Mesendoderm (in vitro differentiated cells): ENCODE measurements at regions not wholly inside any gene's neighbourhood (a gene's known extent, or its start where the extent isn't known, plus 50 kb on each side); places are given as distances from the start of the nearest gene placed in this dataset.

Experiments
- DNase-seq: peaks from one replicate; pipeline ENCODE4 v3.0.0; 2013
- H2AK5ac ChIP-seq: 2 replicates; pipeline ENCODE4 v1.6.1; 2013; ENCODE audit warnings: low read length, inconsistent platforms
- H2BK120ac ChIP-seq: 2 replicates; pipeline ENCODE4 v1.6.1; 2013; ENCODE audit warnings: low read depth, mild to moderate bottlenecking, low read length, moderate library complexity, mixed read lengths
- H2BK15ac ChIP-seq: replicated peaks from 2 replicates; pipeline ENCODE4 v1.6.1; 2013; ENCODE audit warnings: low read depth, mild to moderate bottlenecking, moderate library complexity
- H2BK5ac ChIP-seq: 2 replicates; pipeline ENCODE4 v1.6.1; 2013; ENCODE audit warnings: low read length, inconsistent platforms
- H3K18ac ChIP-seq: 2 replicates; pipeline ENCODE4 v1.6.1; 2013; ENCODE audit warnings: mild to moderate bottlenecking, low read length, mixed read lengths
- H3K23ac ChIP-seq: one replicate; pipeline ENCODE4 v1.6.1; 2013; ENCODE audit warnings: low read length
- H3K27ac ChIP-seq: 2 replicates; pipeline ENCODE4 v1.5.1; 2013; ENCODE audit warnings: low read depth, mild to moderate bottlenecking, inconsistent platforms, low read length, moderate library complexity
- H3K27me3 ChIP-seq: 2 replicates; pipeline ENCODE4 v1.6.1; 2013; ENCODE audit warnings: low read length, control low read depth, mild to moderate bottlenecking, inconsistent platforms; ENCODE audit not compliant: insufficient read depth, poor library complexity
- H3K36me3 ChIP-seq: 2 replicates; pipeline ENCODE4 v1.6.1; 2013; ENCODE audit warnings: low read length, inconsistent platforms; ENCODE audit not compliant: control insufficient read depth, insufficient read depth
- H3K4ac ChIP-seq: one replicate; pipeline ENCODE4 v1.6.1; 2013; ENCODE audit warnings: low read depth, mild to moderate bottlenecking, low read length, moderate library complexity
- H3K4me1 ChIP-seq: 2 replicates; pipeline ENCODE4 v1.6.1; 2013; ENCODE audit warnings: low read depth, low read length, inconsistent platforms; ENCODE audit not compliant: control insufficient read depth
- H3K4me2 ChIP-seq: 2 replicates; pipeline ENCODE4 v1.6.1; 2013; ENCODE audit warnings: low read length
- H3K4me3 ChIP-seq: 2 replicates; pipeline ENCODE4 v1.5.1; 2013; ENCODE audit warnings: mild to moderate bottlenecking, low read length
- H3K56ac ChIP-seq: one replicate; pipeline ENCODE4 v1.6.1; 2013; ENCODE audit warnings: low read length
- H3K79me1 ChIP-seq: 2 replicates; pipeline ENCODE4 v1.6.1; 2013; ENCODE audit warnings: low read length, inconsistent platforms
- H3K79me2 ChIP-seq: 2 replicates; pipeline ENCODE4 v1.6.1; 2013; ENCODE audit warnings: mild to moderate bottlenecking, low read length; ENCODE audit not compliant: control insufficient read depth, insufficient read depth
- H3K9ac ChIP-seq: 2 replicates; pipeline ENCODE4 v1.6.1; 2013; ENCODE audit warnings: low read length, inconsistent platforms
- H4K5ac ChIP-seq: one replicate; pipeline ENCODE4 v1.6.1; 2013; ENCODE audit warnings: low read length
- H4K8ac ChIP-seq: one replicate; pipeline ENCODE4 v1.6.1; 2013; ENCODE audit warnings: low read depth, mild to moderate bottlenecking, control low read depth, low read length, moderate library complexity
- WGBS: extraction: QIAGEN DNeasy Blood & Tissue Kit; methylation state at CpG from one replicate; pipeline ENCODE4 v1.1.7; 2013; ENCODE audit warnings: low lambda C conversion rate, missing lambda C conversion rate; ENCODE audit not compliant: insufficient coverage; ENCODE audit errors: extremely low coverage; 5-methylcytosine and 5-hydroxymethylcytosine counted together

DNA sequence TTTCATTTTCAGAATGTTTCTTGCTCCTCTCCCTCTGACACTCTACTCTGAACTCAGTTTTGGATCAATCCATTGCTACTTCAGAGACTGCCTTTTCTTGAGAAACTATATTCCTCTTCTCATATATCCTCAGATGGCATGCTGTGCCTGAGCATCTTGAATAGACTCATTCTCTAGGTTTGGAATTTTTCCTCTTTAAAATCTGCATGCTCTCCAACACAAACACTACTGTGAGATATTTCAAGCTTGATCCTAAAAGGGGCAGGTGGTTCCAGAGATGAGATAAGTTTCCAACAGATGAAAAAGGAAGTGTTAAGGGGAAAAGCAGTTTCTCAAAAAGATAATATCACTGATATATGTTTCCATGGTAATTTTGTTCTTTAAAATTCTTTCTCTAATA, 742.2 kb upstream of the EPHA6 start:
- no peak overlapping the region for H4K8ac ChIP-seq

DNA sequence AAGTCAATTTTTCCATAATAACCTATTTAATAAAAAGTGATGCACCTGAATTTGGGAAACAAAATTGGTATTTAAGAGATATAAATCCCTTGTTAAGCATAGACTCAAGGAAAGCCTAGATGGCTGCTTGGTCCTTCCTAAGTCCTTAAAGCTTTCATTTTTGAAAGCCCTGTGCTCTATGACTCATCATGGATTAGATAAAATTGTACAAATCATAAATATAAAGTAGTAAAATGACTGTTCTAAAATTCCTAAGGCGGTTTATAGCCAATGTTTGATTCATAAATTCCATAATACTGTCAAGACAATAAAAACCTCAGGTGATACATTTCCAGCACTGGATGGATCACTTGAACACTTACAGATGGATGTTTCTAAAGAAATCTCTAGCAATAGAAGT, 730.8 kb upstream of the EPHA6 start:
- H3K79me2 ChIP-seq: no peaks in the 10 kb centered on the region
- H2AK5ac ChIP-seq: no peak overlapping the region
- no peak overlapping the region for H3K4me2 ChIP-seq
- H4K8ac ChIP-seq: no peak overlapping the region
- H2BK15ac ChIP-seq: no peak overlapping the region
- H3K56ac ChIP-seq: no peak overlapping the region
- no peak overlapping the region for H3K23ac ChIP-seq
- no peak overlapping the region for H3K18ac ChIP-seq
- H2BK120ac ChIP-seq: no peak overlapping the region
- H3K27me3 ChIP-seq: no peaks in the 10 kb centered on the region
- no peak overlapping the region for H2BK5ac ChIP-seq
- H3K4me3 ChIP-seq: no peak overlapping the region
- H3K4me1 ChIP-seq: no peaks in the 10 kb centered on the region
- no peaks in the 10 kb centered on the region for H3K79me1 ChIP-seq
- no CpG with 5 or more reads among the region's 1 CpG for WGBS
- H3K27ac ChIP-seq: no peak overlapping the region
- DNase-seq: no peak
- no peaks in the 10 kb centered on the region for H3K36me3 ChIP-seq
- no peak overlapping the region for H3K9ac ChIP-seq
- no peak overlapping the region for H3K4ac ChIP-seq
- no peak overlapping the region for H4K5ac ChIP-seq

More for the DNA sequence above, 742.2 kb upstream of the EPHA6 start:
- Histone ChIP-seq H3K27ac (no peak overlapping the region), H3K79me2 (no peaks in the 10 kb centered on the region), H3K36me3 (no peaks in the 10 kb centered on the region), H3K27me3 (no peaks in the 10 kb centered on the region), H3K79me1 (no peaks in the 10 kb centered on the region), H3K18ac (no peak overlapping the region), H3K4me2 (no peak overlapping the region), H3K4me3 (no peak overlapping the region), H4K5ac (no peak overlapping the region), H2AK5ac (no peak overlapping the region), H3K4ac (no peak overlapping the region), H3K4me1 (no peaks in the 10 kb centered on the region), H3K23ac (no peak overlapping the region), H3K56ac (no peak overlapping the region), H2BK120ac (no peak overlapping the region), H2BK5ac (no peak overlapping the region), H3K9ac (no peak overlapping the region), H2BK15ac (no peak overlapping the region)
- no peak for DNase-seq

DNA sequence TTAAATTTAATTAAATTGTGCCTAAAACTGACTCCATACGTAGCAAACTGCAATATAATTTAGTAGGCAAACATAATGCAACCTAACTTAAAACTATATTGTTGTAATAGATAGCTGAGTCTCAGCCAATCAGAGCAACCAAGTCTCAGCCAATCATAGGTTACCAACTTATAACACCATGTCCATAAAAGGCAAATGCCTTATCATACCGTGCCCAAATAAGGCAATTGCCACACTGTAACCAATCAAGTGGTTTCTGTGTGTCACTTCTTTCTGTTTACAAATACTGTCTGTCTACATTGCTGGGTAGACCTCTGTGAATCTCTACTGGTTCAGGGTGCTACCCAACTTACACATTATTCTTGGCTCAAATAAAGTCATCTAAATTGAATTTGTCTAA, 728.4 kb upstream of the EPHA6 start:
- no peak overlapping the region for H3K56ac ChIP-seq
- no peaks in the 10 kb centered on the region for H3K27me3 ChIP-seq
- no peak overlapping the region for H4K8ac ChIP-seq
- no peak for DNase-seq
- no CpG with 5 or more reads among the region's 2 CpGs for WGBS
- no peak overlapping the region for H2BK120ac ChIP-seq
- no peak overlapping the region for H3K27ac ChIP-seq
- H3K9ac ChIP-seq: no peak overlapping the region
- no peaks in the 10 kb centered on the region for H3K79me2 ChIP-seq
- no peak overlapping the region for H3K4ac ChIP-seq
- no peak overlapping the region for H2BK5ac ChIP-seq
- H3K4me1 ChIP-seq: no peaks in the 10 kb centered on the region
- H3K18ac ChIP-seq: no peak overlapping the region
- no peak overlapping the region for H3K4me2 ChIP-seq
- H3K4me3 ChIP-seq: no peak overlapping the region
- H3K36me3 ChIP-seq: no peaks in the 10 kb centered on the region
- no peak overlapping the region for H4K5ac ChIP-seq
- no peak overlapping the region for H2BK15ac ChIP-seq
- no peaks in the 10 kb centered on the region for H3K79me1 ChIP-seq
- H3K23ac ChIP-seq: no peak overlapping the region
- no peak overlapping the region for H2AK5ac ChIP-seq

DNA sequence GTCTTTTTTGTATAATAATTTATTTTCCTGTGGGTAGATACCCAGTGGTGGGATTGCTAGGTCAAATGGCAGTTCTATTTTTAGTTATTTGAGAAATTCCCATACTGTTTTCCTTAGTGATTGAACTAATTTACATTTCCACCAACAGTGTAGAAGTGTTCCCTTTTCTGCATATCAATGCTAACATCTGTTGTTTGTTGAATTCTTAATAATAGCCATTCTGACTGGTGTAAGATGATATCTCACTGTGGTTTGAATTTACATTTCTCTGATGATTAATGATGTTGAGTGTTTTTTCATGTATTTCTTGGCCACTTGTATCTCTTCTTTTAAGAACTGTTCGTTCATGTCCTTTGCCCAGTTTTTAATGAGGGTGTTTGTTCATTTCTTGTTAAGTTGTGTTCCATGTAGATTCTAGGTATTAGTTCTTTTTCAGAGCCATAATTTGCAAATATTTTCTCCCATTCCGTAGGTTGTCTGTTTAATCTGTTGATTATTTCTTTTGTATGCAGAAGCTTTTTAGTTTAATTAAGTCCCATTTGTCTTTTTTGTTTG, 713.3 kb upstream of the EPHA6 start:
- Histone ChIP-seq H3K27ac (no peak overlapping the region), H3K9ac (no peak overlapping the region), H4K5ac (no peak overlapping the region), H2AK5ac (no peak overlapping the region), H3K36me3 (no peaks in the 10 kb centered on the region), H3K4me3 (no peak overlapping the region), H3K79me2 (no peaks in the 10 kb centered on the region), H4K8ac (no peak overlapping the region), H3K4me2 (no peak overlapping the region), H2BK120ac (no peak overlapping the region), H3K56ac (no peak overlapping the region), H3K79me1 (no peaks in the 10 kb centered on the region), H3K27me3 (no peaks in the 10 kb centered on the region), H2BK15ac (no peak overlapping the region), H3K4ac (no peak overlapping the region), H3K18ac (no peak overlapping the region), H3K23ac (no peak overlapping the region), H2BK5ac (no peak overlapping the region), H3K4me1 (no peaks in the 10 kb centered on the region)
- no peak for DNase-seq
- WGBS: no CpG with 5 or more reads among the region's 2 CpGs

DNA sequence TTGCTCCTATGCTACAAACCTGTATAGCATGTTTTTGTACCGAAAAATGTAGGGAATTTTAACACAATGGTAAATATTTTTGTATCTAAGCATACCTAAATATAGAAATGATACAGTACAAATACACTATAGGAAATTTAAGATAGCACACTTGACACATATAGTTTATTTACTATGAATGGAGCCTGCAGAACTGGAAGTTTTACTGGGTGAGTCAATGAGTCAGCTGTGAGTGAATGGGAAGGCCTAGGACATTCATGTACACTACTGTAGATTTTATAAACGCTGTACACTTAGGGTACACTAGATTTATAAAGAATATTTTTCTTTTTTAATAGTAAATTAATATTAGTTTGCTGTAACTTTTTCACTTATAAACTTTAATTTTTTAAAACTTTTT, 707.7 kb upstream of the EPHA6 start:
- Histone ChIP-seq H3K4ac (no peak overlapping the region), H3K27me3 (no peaks in the 10 kb centered on the region), H3K56ac (no peak overlapping the region), H3K4me3 (no peak overlapping the region), H2BK5ac (no peak overlapping the region), H3K36me3 (no peaks in the 10 kb centered on the region), H3K79me2 (no peaks in the 10 kb centered on the region), H3K18ac (no peak overlapping the region), H2BK120ac (no peak overlapping the region), H3K9ac (no peak overlapping the region), H3K23ac (no peak overlapping the region), H3K4me2 (no peak overlapping the region), H2BK15ac (no peak overlapping the region), H4K5ac (no peak overlapping the region), H3K79me1 (no peaks in the 10 kb centered on the region), H2AK5ac (no peak overlapping the region), H3K4me1 (no peaks in the 10 kb centered on the region), H3K27ac (no peak overlapping the region), H4K8ac (no peak overlapping the region)
- DNase-seq: no peak
- no CpG with 5 or more reads among the region's 2 CpGs for WGBS
